ELF-1 (cell line): ENCODE measurements at regions not wholly inside any gene's neighbourhood (a gene's known extent, or its start where the extent isn't known, plus 50 kb on each side); places are given as distances from the start of the nearest gene placed in this dataset.
"Not testable (repeated sequence)": the region's sequence is repeated elsewhere in the genome, so short reads cannot be mapped to it uniquely, and the experiment has no call there.

Experiments used
- DNase-seq: peaks from one replicate; pipeline ENCODE4 v3.0.0-alpha.2; 2016; ENCODE audit warnings: low read depth, low spot score

DNA sequence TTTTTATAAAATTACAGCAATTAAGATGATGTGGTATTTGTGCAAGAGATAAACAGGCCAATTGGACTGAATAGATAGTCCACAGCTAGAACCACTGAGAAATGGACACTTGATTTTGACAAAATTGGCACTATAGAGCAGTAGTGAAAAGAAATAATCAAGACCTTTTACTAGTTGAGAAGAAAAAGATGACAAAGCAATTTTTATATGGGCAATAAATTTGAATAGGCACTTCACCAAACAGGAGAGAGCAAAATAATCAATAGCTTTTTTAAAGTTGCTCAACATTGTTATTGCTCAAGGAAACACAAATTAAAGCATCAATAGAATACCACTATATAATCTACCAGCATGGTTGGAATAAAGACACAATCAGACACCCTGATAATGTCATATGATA is 193.5 kb upstream of the FTMT start:
- no peak for DNase-seq

DNA sequence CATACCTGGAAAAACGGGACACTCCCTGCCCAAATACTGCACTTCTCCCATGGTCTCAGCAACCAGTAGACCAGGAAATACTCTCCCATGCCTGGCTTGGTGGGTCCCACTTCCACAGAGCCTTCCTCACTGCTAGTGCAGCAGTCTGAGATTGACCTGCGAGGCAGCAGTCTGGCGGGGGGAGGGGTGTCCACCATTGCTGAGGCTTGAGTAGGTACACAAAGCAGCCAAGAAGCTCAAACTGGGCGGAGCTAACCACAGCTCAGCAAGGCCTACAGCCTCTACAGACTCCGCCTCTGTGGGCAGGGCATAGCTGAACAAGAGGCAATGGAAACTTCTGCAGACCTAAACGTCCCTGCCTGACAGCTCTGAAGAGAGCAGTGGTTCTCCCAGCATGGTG is 191.5 kb upstream of the FTMT start:
- peak; percentile 3 for DNase-seq

DNA sequence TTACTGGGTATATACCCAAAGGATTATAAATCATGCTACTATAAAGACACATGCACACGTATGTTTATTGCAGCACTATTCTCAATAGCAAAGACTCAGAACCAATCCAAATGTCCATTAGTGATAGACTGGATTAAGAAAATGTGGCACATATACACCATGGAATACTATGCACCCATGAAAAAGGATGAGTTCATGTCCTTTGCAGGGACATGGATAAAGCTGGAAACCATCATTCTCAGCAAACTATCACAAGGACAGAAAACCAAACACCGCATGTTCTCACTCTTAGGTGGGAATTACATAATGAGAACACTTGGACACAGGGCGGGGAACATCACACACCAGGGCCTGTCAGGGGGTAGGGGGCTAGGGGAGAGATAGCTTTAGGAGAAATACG is 186.1 kb upstream of the FTMT start:
- DNase-seq = not testable (repeated sequence)

DNA sequence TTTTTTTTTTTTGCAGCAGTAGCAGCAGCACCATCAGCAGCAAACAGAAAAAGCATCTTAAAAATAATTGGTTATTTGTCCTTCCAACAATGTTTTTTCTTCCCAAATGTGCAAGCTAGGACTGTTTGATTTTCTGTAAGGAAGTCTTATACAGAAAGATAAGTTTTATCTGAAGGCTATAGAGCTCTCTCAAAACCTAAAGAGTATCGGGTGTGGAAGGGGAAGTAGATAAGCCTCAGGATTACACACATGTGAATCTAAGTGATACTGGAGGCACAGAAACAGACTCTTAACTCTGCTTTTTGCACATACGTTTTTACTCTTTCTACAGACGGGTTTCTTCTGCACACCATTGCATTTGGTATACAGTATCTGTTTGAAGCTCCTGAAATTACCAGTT is 184.4 kb upstream of the FTMT start:
- DNase-seq = no peak

DNA sequence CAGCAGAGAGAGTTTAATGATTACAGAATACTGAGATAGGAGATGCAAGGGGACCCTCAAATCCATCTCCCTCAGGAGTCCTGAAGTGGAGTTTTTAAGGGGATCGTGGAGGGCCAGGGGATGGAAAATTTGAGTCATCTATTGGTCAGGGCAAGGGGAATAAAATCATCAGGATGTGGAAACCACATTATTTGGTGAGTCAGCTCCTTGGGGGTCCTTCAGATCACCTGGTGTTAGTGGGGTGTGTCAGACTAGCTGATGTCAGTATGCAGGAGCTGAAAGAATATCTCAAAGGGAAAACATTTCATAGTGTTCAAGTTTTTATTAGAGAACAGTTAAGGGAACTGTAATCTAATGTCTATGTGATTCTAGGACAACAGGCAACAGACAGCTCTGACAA is 183.0 kb upstream of the FTMT start:
- no peak for DNase-seq

DNA sequence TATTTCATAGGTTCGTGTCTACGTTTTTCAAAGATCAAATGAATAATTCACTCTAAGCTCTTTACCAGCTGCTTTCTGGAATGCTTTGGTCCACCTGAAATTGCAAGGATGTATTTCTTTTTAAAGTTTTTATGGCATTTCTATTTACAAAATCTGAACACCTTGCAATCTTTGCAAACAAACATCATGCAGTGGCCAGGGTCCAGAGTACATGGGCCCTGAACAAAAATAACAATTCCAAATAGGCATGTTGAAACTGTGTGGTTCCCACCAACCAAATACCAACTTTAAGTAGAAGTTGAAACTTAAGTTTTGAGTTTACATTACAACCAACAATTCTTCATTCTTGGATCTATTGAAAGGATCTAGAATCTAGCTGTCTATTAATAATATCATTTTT is 180.1 kb upstream of the FTMT start:
- no peak for DNase-seq

DNA sequence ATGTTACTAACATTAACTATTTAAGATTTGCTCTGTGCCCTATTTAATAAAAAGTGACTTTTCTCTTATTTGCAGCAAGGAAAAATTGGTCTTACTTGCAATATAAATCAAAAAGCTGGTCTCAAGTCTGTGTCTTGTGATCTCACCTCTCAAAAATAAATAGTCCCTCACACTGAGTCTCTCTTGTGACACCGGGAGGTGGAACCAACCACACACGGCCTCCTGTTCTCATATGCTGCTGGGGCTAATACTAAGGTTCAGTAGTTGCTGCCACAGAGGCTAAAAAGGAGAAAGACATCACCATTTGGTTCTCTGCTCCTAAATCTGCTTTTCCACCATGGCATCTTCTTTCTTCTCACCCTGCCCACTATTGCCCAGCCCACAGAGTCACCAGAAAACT is 175.8 kb upstream of the FTMT start:
- DNase-seq = no peak

DNA sequence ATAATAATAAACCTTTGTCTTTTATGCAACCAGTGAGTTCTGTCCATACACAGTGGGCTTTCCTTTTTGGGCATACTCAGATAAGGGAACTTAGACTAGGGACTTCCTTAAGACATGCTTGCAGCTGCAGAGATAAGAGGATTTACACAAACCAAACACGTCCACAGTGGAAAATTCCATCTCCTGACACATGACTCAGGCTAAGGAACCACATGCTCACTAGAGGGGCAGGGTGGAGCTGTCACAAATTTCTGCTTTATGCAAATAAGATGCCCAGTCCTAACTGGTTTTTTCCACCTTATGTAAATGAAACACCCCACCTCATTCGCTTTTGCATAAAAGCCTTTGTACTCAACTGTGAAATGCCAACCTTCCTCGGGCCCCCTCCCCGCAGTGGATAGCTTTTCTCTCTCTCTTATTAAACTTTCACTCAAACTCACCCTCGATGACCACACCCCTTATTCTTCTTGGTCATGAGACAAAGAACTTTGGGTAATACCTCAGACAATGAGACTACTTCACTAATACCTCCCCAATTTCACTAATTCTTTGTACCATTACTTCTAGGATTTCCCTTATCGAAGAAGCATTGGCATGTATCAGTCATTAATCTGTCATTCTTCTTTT is 170.3 kb upstream of the FTMT start:
- DNase-seq = no peak

DNA sequence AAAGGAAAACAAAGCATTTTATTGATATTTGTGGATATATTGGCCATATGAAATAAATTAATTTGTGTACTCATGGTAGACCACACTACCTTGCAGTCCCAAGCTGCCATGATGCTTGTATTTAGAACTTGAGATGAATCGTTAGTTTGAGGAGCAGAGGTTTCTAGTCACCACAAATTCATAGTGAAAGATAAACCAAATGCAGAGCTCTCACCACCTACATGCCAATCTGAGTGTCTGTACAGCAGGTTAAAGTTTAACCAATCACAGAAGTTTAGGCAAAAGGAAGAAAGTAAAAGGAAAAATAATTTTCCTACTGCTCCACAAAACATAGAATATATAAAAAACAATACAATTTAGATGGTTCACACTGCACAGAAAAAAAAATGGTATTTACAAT is 163.6 kb upstream of the FTMT start:
- DNase-seq = no peak

DNA sequence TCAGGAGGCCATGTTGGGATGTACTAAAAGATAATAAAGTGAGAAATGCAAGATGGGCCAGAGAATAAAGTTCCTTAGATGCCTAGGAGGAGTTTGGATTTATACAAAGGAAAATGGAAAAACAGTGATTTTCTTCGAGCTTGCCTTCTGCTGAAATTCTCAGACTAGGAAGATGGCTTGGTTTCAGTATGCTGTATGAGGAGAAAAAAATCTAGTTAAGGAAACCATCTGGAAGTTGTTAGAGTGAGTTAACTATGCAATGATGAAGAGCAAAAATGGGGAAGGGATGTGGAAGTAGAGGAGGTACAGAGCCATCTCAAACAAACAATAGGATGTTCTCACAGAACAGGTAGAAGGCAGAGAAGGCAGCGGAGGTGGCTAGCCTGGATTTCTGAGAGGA is 162.9 kb upstream of the FTMT start:
- DNase-seq = no peak

DNA sequence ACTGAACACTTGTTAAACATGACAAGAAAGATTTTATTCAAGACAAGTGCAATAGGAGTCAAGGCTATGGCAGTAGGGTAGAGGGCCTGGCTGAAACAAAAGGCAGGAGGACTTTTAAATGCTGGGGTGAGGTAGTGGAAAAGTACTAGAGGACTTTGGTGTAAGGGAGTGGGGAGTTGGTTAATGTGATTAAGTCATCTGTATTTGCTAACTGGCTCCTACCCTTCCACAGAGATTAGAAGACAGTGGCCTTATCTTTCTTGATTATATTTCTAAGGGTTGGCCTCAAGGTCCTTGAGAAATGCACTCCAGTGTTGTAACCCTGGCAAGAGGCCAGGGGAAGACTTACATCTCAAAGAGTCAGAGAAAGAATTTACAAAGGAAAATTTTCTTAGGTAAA is 160.2 kb upstream of the FTMT start:
- DNase-seq = no peak

DNA sequence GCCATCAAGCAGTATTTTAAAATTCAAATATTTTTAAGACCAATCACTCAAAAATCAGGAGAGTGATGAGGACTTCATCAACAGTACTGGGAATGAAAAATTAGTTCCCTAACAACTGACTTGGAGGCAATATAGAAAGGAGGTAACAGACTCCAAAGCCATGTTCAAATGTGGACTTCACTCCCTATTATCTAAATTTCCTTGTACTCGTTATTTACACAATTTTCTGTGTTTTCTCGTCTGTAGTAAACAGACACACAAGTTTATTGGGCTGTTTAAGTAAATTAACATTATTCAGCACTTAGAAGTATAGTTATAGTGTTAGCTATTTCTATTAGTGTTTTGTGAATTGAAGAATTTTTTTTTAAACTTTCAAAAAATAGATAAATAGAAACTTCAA is 159.5 kb upstream of the FTMT start:
- DNase-seq = no peak

DNA sequence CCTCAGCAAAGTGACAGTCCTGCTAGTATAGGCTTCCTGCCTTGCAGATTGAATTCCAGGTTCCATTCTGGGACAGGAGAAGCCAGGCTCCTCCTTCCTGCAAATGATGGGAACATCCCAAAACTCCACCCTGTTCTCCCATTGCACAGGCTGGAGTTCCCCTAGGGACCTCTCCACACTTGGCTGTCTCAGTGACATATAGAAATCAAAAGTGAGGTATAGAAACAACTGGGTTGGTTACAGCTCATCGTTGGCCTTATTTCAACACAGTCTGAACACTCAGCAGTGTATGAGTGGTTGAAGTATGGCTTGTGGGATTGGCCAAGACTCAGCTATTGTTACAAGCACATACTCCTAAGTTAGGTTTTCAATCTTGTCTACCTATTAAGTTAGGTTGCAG is 157.8 kb upstream of the FTMT start:
- DNase-seq = no peak

DNA sequence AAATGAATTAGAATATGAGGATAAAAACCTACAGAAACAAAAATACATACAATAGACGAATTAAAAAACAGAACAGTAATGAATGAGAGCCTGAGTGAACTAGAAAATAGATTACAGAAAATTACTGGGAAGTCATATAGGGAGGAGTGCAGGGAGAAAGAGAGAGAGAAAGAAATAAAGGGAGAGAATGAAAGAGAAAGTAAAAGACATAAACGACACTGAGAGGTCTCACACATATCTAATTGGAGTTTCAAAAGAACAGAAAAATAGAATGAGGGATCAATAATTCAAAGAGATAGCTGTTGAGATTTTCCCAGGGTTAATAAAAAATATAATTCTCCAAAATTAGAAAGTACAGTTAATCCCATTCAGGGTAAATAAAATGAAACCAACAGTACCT is 156.4 kb upstream of the FTMT start:
- DNase-seq = no peak

DNA sequence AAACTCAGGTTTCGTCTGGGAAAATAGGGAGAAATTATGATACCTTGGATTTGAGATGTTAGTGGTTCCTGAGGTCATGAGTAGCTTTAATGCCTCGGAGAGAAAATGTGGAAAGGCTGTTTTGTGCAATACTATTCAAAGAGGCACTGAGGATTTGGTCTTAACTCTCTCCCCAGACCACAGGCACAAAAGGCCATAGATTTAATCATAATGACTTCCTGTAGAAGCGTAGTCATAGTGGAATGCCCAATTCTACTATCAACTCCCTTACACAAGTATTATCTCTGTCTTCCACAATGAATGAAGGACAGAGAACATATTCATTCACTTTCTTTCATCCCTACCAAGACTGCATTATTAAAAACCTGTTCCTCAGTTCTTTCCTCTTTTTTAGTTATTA is 153.0 kb upstream of the FTMT start:
- DNase-seq = no peak

DNA sequence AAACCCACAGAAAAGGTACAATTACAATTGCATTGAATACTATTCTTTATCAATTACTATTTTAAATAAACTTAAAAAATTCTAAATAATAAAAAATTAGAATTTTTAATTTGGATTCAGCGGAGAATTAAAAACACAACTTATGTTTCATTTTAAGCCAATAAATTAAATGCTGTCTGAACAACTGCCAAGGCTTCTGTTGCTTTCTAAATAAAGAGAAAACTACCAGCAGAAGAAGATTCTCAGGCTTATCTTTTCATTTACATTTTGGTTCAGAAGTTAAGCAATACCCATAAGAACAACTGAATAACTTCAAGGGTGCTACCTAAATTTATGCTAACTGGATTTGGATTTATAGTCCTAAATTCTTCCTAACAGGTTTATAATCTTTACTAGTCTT is 150.0 kb upstream of the FTMT start:
- DNase-seq = no peak

DNA sequence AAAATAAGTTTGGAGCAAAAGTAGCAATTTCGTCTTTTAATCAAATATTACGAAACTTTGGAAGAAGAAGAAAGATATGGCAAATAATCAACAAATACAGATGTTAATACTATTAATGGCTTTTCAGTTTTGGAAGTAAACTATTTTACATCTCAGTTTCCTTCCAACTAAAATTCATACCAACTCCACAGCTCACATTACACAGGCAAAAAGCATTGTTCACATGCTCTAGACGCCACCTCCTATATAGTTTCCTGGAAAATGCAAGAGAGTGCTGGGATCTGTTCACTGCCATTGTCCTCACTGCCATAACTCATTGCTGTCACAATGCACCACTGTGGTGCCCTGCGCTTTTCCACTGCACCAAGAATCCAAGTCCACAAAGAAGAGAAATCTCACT is 149.0 kb upstream of the FTMT start:
- DNase-seq = no peak

DNA sequence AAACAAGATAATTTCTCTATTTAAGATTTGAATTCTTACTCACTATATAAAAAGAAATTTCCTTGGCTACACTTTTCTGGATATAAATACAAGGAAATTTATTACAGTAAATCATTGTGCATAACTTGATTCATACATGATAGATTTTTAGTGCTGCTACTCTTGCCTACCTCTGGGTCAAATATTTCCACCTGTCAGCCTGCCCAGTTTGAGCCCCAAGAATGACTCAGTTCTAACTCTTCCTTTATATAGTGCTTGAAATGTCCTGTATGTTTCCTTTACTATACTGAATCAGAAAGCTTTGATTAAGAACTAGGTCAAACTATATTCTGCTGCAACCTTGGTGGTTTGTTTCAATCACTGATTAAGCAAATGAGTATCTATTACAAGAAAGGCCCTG is 147.4 kb upstream of the FTMT start:
- no peak for DNase-seq

DNA sequence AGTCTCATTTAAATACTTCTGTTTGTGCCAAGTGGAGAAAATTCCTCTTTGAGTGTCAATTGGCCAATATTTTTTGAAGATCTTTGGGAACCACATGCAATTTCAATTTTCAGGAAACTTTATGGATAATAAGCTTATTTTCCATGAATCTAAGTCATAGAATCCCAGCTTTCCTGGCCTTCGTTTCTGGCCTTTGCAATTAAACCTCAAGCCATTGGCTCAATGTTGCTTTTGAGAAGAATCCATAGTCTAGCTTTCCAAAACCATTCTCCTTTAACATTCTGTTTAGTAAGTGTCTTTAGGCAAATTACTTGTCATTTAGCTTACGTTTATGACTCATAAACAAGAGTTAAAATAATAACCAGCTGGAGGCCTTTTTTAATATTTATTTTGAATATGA is 145.0 kb upstream of the FTMT start:
- no peak for DNase-seq

DNA sequence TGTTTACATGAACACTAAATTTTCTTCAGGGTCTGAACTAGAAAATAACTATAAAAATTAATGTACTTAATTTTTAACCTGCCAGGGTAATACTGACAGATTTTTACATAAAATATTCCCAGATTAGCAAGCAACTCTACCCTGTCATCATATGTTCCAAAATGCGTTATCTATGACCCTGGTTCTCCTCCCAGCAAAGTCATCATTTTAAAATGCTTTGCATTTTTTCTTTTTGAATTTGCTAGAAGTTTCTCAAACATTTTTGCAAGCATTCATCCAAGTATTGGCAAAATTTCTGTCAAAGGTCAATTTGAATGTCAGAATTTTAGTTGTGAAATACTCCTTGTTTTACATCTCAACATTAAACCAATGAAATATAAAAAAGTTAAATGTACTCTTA is 144.5 kb upstream of the FTMT start:
- no peak for DNase-seq

DNA sequence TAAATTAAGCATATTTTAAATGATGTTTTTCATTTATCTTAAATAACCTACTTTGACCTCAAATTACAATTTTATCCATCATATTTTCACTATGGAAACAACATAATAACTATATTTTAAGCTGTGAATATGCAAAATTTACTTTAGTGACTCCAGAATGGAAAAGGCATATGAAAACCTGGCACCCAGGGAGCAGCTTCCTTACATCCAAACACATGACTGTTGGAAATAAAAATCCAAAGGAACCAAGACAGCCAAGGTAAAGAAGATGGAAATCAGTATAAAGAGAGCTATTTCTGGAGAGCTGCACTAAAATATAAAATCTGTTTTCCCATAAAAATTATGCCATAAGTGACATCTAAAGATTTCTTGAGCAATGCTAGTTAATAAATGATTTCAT is 140.3 kb upstream of the FTMT start:
- no peak for DNase-seq

DNA sequence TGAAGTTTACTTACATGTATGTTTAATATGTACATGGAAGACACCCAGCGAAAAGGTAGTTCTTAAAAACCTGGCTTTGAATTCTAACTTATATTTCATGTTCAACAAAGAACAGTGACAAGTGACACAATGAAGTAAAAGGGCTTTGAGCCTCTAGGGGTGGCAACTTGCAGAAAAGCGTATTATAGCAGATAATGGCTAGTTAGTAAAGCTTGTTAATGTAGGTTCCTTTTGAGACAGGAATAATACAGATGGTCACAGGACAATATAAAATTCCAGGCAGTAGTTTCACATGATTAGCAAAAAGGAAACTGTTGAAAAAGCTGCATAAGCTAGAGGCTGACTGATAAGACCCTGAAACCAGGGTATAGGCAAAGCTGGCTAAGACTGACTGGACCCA is 132.4 kb upstream of the FTMT start:
- no peak for DNase-seq

DNA sequence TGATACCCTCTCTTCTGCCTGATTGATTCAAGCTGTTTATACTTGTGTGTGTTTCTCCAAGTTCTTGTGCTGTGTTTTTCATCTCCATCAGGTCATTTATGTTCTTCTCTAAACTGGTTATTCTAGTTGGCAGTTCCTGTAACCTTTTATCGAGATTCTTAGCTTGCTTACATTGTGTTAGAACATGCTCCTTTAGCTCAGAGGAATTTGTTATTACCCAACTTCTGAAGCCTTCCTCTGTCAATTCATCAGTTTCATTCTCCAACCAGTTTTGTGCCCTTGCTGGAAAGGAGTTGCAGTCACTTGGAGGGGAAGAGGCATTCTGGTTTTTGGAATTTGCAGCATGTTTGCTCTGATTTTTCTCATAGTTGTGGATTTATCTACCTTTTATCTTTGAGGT is 126.2 kb upstream of the FTMT start:
- DNase-seq = no peak

DNA sequence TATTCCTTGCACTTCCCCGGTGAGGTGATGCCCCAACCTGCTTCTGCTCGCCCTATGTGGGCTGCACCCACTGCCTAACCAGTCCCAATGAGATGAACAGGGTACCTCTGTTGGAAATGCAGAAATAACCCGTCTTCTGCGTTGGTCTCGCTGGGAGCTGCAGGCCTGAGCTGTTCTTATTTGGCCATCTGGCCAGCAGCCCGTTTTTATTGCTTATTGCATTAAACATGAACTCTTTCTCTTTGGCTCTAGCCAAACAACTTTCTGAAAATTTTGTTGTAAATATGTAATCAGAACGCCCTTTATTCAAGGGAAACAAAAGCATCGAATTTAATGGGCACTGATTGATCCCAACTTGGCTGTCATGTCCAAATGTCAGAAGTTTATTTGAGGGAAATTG is 124.7 kb upstream of the FTMT start:
- no peak for DNase-seq

DNA sequence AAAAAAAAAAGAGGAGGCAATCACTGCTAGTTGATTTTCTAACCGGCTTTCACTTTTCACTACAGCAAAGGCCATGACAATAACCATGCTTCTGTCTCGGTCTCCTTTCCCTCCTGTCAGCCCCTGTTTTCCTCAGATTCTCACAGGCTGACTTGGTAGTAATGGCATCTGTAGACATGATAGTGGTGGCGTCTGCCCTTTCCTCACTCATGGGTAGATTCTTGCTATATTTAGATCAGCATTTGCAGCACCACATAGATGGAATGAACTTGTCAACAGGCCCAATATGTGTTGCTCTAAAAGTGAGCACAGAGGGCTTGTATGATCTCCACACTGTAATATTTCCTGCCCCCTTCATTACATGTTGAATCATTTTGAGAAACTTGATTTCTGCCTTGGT is 120.3 kb upstream of the FTMT start:
- DNase-seq = no peak
